ENCODE measurements at regions not wholly inside any gene's neighbourhood (a gene's known extent, or its start where the extent isn't known, plus 50 kb on each side); places are given as distances from the start of the nearest gene placed in this dataset.

GRCh38 chr13:83024955-83025594, 857.2 kb downstream of the SLITRK1 start:
- CTCF ChIA-PET: no interaction called here
- POLR2A ChIA-PET: no interaction called here

More at GRCh38 chr13:83024955-83025594, 857.2 kb downstream of the SLITRK1 start:
- BruUV-seq (replicated peaks): no TSS peak
- Histone ChIP-seq H3K9ac (replicated peaks; ENCODE audit: extremely low read depth, insufficient read depth, low read length) (no peak overlapping the region), H3K36me3 (ENCODE audit: control insufficient read depth in 2 of 2, extremely low read depth in 1 of 2, insufficient read depth in 2 of 2, low read length in 2 of 2) (no peaks in the 10 kb centered on the region), H3K27ac (ENCODE audit: insufficient read depth, low read depth, low read length) (no peak overlapping the region), H3K27me3 (ENCODE audit: control insufficient read depth in 2 of 2, insufficient read depth in 2 of 2, low read length in 2 of 2) (no peaks in the 10 kb centered on the region), H3K4me3 (replicated peaks in 1 of 3; ENCODE audit: insufficient read depth in 1 of 3, low read depth in 1 of 3, low read length in 3 of 3) (no peak overlapping the region), H4K20me1 (replicated peaks; ENCODE audit: control insufficient read depth, extremely low read depth, insufficient read depth, low read length) (no peaks in the 10 kb centered on the region), H3K4me2 (ENCODE audit: insufficient read depth, low read length) (no peak overlapping the region), H3K9me3 (replicated peaks; ENCODE audit: control insufficient read depth, insufficient read depth, low read length) (peaks cover 2% of the 10 kb centered on the region), H3K79me2 (ENCODE audit: control insufficient read depth, insufficient read depth, low read length) (no peaks in the 10 kb centered on the region), H3K9me1 (replicated peaks; ENCODE audit: control insufficient read depth, extremely low read depth, insufficient read depth, low read length) (no peaks in the 10 kb centered on the region), H3K4me1 (ENCODE audit: control insufficient read depth, extremely low read depth, insufficient read depth, low read length) (no peaks in the 10 kb centered on the region), H2AFZ (ENCODE audit: low read depth, low read length) (no peak overlapping the region)
- DNase-seq (ENCODE audit: low read depth, low spot score) (no peak), FAIRE-seq (no peak)
- dilution Hi-C loops (cut with MboI; ENCODE audit: extremely low pct_ligation_motif_present, low sequenced_read_pairs): no loop called here
- intact Hi-C loops (cut with micrococcal nuclease): no loop called here
- TF ChIP-seq, protein P1, sequence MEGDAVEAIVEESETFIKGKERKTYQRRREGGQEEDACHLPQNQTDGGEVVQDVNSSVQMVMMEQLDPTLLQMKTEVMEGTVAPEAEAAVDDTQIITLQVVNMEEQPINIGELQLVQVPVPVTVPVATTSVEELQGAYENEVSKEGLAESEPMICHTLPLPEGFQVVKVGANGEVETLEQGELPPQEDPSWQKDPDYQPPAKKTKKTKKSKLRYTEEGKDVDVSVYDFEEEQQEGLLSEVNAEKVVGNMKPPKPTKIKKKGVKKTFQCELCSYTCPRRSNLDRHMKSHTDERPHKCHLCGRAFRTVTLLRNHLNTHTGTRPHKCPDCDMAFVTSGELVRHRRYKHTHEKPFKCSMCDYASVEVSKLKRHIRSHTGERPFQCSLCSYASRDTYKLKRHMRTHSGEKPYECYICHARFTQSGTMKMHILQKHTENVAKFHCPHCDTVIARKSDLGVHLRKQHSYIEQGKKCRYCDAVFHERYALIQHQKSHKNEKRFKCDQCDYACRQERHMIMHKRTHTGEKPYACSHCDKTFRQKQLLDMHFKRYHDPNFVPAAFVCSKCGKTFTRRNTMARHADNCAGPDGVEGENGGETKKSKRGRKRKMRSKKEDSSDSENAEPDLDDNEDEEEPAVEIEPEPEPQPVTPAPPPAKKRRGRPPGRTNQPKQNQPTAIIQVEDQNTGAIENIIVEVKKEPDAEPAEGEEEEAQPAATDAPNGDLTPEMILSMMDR (IDR thresholded peaks at IDR 0.05; ENCODE audit: extremely low read depth in 1 of 2, insufficient read depth in 1 of 2, low read depth in 1 of 2, low read length in 2 of 2): no peak
- no peak for TF ChIP-seq POLR2AphosphoS5 (IDR thresholded peaks at IDR 0.05; ENCODE audit: insufficient read depth, low read depth, low read length)
- TF ChIP-seq JUN (IDR thresholded peaks at IDR 0.05; ENCODE audit: borderline replicate concordance, insufficient read depth, insufficient read length, low read depth): no peak
- TF ChIP-seq POLR2A (IDR thresholded peaks at IDR 0.05; ENCODE audit: low read depth, low read length): no peak
- no peak for TF ChIP-seq MYC (IDR thresholded peaks at IDR 0.05; ENCODE audit: low read depth, low read length)
- TF ChIP-seq FOS (IDR thresholded peaks at IDR 0.05; ENCODE audit: borderline replicate concordance, insufficient read depth, low read length): no peak
- TF ChIP-seq, protein P2, sequence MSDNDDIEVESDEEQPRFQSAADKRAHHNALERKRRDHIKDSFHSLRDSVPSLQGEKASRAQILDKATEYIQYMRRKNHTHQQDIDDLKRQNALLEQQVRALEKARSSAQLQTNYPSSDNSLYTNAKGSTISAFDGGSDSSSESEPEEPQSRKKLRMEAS (IDR thresholded peaks at IDR 0.05; ENCODE audit: insufficient read depth, insufficient read length): no peak
- no peak for TF ChIP-seq GATA2 (IDR thresholded peaks at IDR 0.05; ENCODE audit: insufficient read depth, insufficient read length, low read depth, low read length)
- TF ChIP-seq EZH2 (IDR thresholded peaks at IDR 0.05; ENCODE audit: borderline replicate concordance, low read depth, low read length, severe bottlenecking): no peak

All from endothelial cell of umbilical vein (primary cell).